GM12875 (cell line): ENCODE measurements at regions not wholly inside any gene's neighbourhood (a gene's known extent, or its start where the extent isn't known, plus 50 kb on each side); places are given as distances from the start of the nearest gene placed in this dataset.

Experiments used
- H3K4me3 ChIP-seq: one replicate; pipeline ENCODE4 v1.5.1; 2011; ENCODE audit warnings: low read depth, low read length, control low read depth
- TF ChIP-seq, protein P1 (sequence below): IDR thresholded peaks from 2 replicates; pipeline ENCODE4 v1.5.1; 2011; ENCODE audit warnings: low read depth, mild to moderate bottlenecking, control low read depth, inconsistent platforms, low read length, moderate library complexity, borderline replicate concordance; ENCODE audit not compliant: insufficient read depth

DNA sequence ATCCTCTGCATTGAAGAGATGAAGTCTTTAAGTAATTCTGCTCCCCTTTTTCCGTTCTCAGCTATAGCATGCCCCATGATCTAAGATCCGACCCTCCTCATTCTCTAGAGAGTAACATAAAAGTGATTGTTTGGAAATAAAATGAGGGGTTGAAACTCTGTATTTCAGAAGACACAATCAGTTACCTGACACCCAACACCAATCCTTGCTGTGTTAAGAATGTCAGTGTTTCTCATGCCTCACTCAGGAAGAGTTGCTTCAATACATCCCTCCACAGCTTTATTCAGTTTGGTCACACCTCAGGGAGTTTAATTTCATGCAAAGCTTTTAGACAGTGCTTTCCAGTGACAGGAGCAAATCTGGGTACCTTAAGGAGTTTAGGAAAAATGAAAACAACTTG is 49.9 kb upstream of the RBBP8 start:
- no peak overlapping the region for H3K4me3 ChIP-seq
- TF ChIP-seq, protein P1, sequence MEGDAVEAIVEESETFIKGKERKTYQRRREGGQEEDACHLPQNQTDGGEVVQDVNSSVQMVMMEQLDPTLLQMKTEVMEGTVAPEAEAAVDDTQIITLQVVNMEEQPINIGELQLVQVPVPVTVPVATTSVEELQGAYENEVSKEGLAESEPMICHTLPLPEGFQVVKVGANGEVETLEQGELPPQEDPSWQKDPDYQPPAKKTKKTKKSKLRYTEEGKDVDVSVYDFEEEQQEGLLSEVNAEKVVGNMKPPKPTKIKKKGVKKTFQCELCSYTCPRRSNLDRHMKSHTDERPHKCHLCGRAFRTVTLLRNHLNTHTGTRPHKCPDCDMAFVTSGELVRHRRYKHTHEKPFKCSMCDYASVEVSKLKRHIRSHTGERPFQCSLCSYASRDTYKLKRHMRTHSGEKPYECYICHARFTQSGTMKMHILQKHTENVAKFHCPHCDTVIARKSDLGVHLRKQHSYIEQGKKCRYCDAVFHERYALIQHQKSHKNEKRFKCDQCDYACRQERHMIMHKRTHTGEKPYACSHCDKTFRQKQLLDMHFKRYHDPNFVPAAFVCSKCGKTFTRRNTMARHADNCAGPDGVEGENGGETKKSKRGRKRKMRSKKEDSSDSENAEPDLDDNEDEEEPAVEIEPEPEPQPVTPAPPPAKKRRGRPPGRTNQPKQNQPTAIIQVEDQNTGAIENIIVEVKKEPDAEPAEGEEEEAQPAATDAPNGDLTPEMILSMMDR, result no peak
